H9 (cell line): ENCODE measurements at regions not wholly inside any gene's neighbourhood (a gene's known extent, or its start where the extent isn't known, plus 50 kb on each side); places are given as distances from the start of the nearest gene placed in this dataset.

Experiments
- DNase-seq: peaks from one replicate; pipeline ENCODE4 v3.0.0-alpha.2; 2017
- H2AFZ ChIP-seq: one replicate; pipeline ENCODE4 v1.6.1; 2013; ENCODE audit warnings: mild to moderate bottlenecking, low read length, control low read depth, moderate library complexity
- H2AK5ac ChIP-seq: 2 replicates; pipeline ENCODE4 v1.6.1; 2013; ENCODE audit warnings: low read length, control low read depth, mixed read lengths; ENCODE audit not compliant: insufficient read length
- H2BK120ac ChIP-seq: one replicate; pipeline ENCODE4 v1.6.1; 2013; ENCODE audit warnings: low read depth, mild to moderate bottlenecking, low read length, control low read depth, inconsistent platforms; ENCODE audit not compliant: poor library complexity, severe bottlenecking
- H2BK12ac ChIP-seq: 2 replicates; pipeline ENCODE4 v1.6.1; 2013; ENCODE audit warnings: low read length, control low read depth, mixed read lengths, low read depth; ENCODE audit not compliant: insufficient read length
- H2BK15ac ChIP-seq: 2 replicates; pipeline ENCODE4 v1.6.1; 2013; ENCODE audit warnings: low read depth, low read length, control low read depth
- H2BK20ac ChIP-seq: one replicate; pipeline ENCODE4 v1.6.1; 2013; ENCODE audit warnings: low read depth, mild to moderate bottlenecking, low read length, control low read depth, inconsistent platforms; ENCODE audit not compliant: poor library complexity, severe bottlenecking
- H2BK5ac ChIP-seq: 2 replicates; pipeline ENCODE4 v1.6.1; 2013; ENCODE audit warnings: low read length, control low read depth, mixed read lengths; ENCODE audit not compliant: insufficient read length
- H3K14ac ChIP-seq: 2 replicates; pipeline ENCODE4 v1.6.1; 2013; ENCODE audit warnings: low read length, control low read depth; ENCODE audit not compliant: insufficient read depth
- H3K18ac ChIP-seq: 2 replicates; pipeline ENCODE4 v1.6.1; 2013; ENCODE audit warnings: low read depth, mild to moderate bottlenecking, mixed read lengths, low read length, control low read depth; ENCODE audit not compliant: insufficient read length
- H3K23ac ChIP-seq: 2 replicates; pipeline ENCODE4 v1.6.1; 2013; ENCODE audit warnings: low read length, control low read depth, mixed read lengths, low read depth; ENCODE audit not compliant: insufficient read length
- H3K23me2 ChIP-seq: 2 replicates; pipeline ENCODE4 v1.6.1; 2013; ENCODE audit warnings: low read depth, mild to moderate bottlenecking, mixed read lengths, low read length, control low read depth; ENCODE audit not compliant: insufficient read length, poor library complexity, severe bottlenecking
- H3K27ac ChIP-seq: 2 replicates; pipeline ENCODE4 v1.5.1; 2013; ENCODE audit warnings: low read length, control low read depth, mixed read lengths, low read depth; ENCODE audit not compliant: insufficient read length
- H3K27me3 ChIP-seq: 2 replicates; pipeline ENCODE4 v1.6.1; 2013; ENCODE audit warnings: low read length, control low read depth, inconsistent platforms; ENCODE audit not compliant: insufficient read depth
- H3K4ac ChIP-seq: 2 replicates; pipeline ENCODE4 v1.6.1; 2013; ENCODE audit warnings: low read depth, mild to moderate bottlenecking, control low read depth, inconsistent platforms, low read length, moderate library complexity
- H3K4me1 ChIP-seq: 2 replicates; pipeline ENCODE4 v1.6.1; 2013; ENCODE audit warnings: low read length, control low read depth, inconsistent platforms; ENCODE audit not compliant: insufficient read depth
- H3K4me2 ChIP-seq: 2 replicates; pipeline ENCODE4 v1.6.1; 2013; ENCODE audit warnings: low read length, control low read depth, mixed read lengths; ENCODE audit not compliant: insufficient read length, insufficient read depth
- H3K56ac ChIP-seq: 2 replicates; pipeline ENCODE4 v1.6.1; 2013; ENCODE audit warnings: low read depth, mild to moderate bottlenecking, mixed read lengths, low read length, control low read depth; ENCODE audit not compliant: insufficient read length
- H3K79me1 ChIP-seq: 2 replicates; pipeline ENCODE4 v1.6.1; 2013; ENCODE audit warnings: low read depth, mild to moderate bottlenecking, moderate library complexity, low read length, control low read depth, inconsistent platforms; ENCODE audit not compliant: insufficient read depth, poor library complexity, severe bottlenecking
- H3K79me2 ChIP-seq: 2 replicates; pipeline ENCODE4 v1.6.1; 2013; ENCODE audit warnings: low read length, control low read depth, inconsistent platforms; ENCODE audit not compliant: insufficient read depth
- H3K9ac ChIP-seq: 2 replicates; pipeline ENCODE4 v1.6.1; 2013; ENCODE audit warnings: low read length, control low read depth, mixed read lengths; ENCODE audit not compliant: insufficient read length; ENCODE audit errors: extremely low read depth
- H3K9me3 ChIP-seq: one replicate; pipeline ENCODE4 v1.6.1; 2013; ENCODE audit warnings: low read depth, low read length, inconsistent platforms; ENCODE audit not compliant: control insufficient read depth
- H3T11ph ChIP-seq: one replicate; pipeline ENCODE4 v1.6.1; 2013; ENCODE audit warnings: mild to moderate bottlenecking, low read length, control low read depth, inconsistent platforms
- H4K20me1 ChIP-seq: one replicate; pipeline ENCODE4 v1.6.1; 2013; ENCODE audit not compliant: control insufficient read depth, insufficient read length, insufficient read depth
- H4K5ac ChIP-seq: 2 replicates; pipeline ENCODE4 v1.6.1; 2013; ENCODE audit warnings: low read depth, mild to moderate bottlenecking, mixed read lengths, low read length, control low read depth; ENCODE audit not compliant: insufficient read length
- H4K8ac ChIP-seq: replicated peaks from 2 replicates; pipeline ENCODE4 v1.6.1; 2013; ENCODE audit warnings: low read length, control low read depth, mixed read lengths, low read depth; ENCODE audit not compliant: insufficient read length
- H4K91ac ChIP-seq: 2 replicates; pipeline ENCODE4 v1.6.1; 2013; ENCODE audit warnings: low read depth, mild to moderate bottlenecking, moderate library complexity, mixed read lengths, low read length, control low read depth; ENCODE audit not compliant: insufficient read length
- H3K27ac Mint-ChIP-seq, 3 experiments: 2 replicates in 2 of 3; 3 replicates in 1 of 3; pipeline ENCODE4 v1.8.0; 2020 to 2021; ENCODE audit warnings: mixed read lengths in 3 of 3, mild to moderate bottlenecking in 1 of 3, moderate library complexity in 1 of 3
- H3K27me3 Mint-ChIP-seq: 2 replicates; pipeline ENCODE4 v1.8.0; 2021; ENCODE audit warnings: low read depth, mild to moderate bottlenecking, moderate library complexity, mixed read lengths
- H3K36me3 Mint-ChIP-seq, 3 experiments: 2 replicates in 2 of 3; 3 replicates in 1 of 3; pipeline ENCODE4 v1.8.0; 2020 to 2021; ENCODE audit warnings: low read depth in 3 of 3, mixed read lengths in 3 of 3; ENCODE audit not compliant: insufficient read depth in 1 of 3
- H3K4me1 Mint-ChIP-seq, 2 experiments: 2 replicates each; pipeline ENCODE4 v1.8.0; 2020; ENCODE audit warnings: mixed read lengths in 2 of 2
- H3K4me3 Mint-ChIP-seq, 2 experiments: 2 replicates in 1 of 2; 3 replicates in 1 of 2; pipeline ENCODE4 v1.8.0; 2020 to 2021; ENCODE audit warnings: mild to moderate bottlenecking in 2 of 2, mixed read lengths in 2 of 2, moderate library complexity in 1 of 2
- H3K9me3 Mint-ChIP-seq, 2 experiments: 2 replicates in 1 of 2; 3 replicates in 1 of 2; pipeline ENCODE4 v1.8.0; 2020; ENCODE audit warnings: mild to moderate bottlenecking in 2 of 2, mixed read lengths in 2 of 2, moderate library complexity in 1 of 2
- CTCF ChIP-seq: fragments of 200-600 bp; sonication (generic); conservative IDR thresholded peaks from 3 replicates; pipeline ENCODE4 v1.8.0; 2021; ENCODE audit warnings: antibody characterized with exemption, mild to moderate bottlenecking
- WGBS: extraction: QIAGEN DNeasy Blood & Tissue Kit; methylation state at CpG from one replicate; pipeline ENCODE4 v1.1.7; 2013; ENCODE audit warnings: missing lambda C conversion rate, low lambda C conversion rate, mixed read lengths; ENCODE audit not compliant: insufficient read length; ENCODE audit errors: extremely low coverage; 5-methylcytosine and 5-hydroxymethylcytosine counted together

GRCh38 chr2:188051706-188052105, 240.0 kb upstream of the GULP1 start:
- no peak overlapping the region for H3K27ac ChIP-seq
- H3K9ac ChIP-seq = no peak overlapping the region
- no peak overlapping the region for H3K56ac ChIP-seq
- Mint-ChIP-seq H3K4me1 (peaks cover 35 to 38% of the 10 kb centered on the region in 2 experiments), H3K9me3 (no peaks in the 10 kb centered on the region), H3K27ac (no peak overlapping the region), H3K4me3 (no peak overlapping the region), H3K27me3 (no peaks in the 10 kb centered on the region), H3K36me3 (no peaks in the 10 kb centered on the region; a peak in 2 of 7 replicates)
- DNase-seq = no peak
- H3T11ph ChIP-seq = no peak overlapping the region
- H3K79me2 ChIP-seq = no peaks in the 10 kb centered on the region
- H3K4ac ChIP-seq = no peak overlapping the region
- H2BK120ac ChIP-seq = no peak overlapping the region
- no peak overlapping the region for H2BK5ac ChIP-seq
- no peaks in the 10 kb centered on the region for H3K27me3 ChIP-seq
- no peak overlapping the region for H2AFZ ChIP-seq
- H4K8ac ChIP-seq = no peak overlapping the region
- H4K5ac ChIP-seq = no peak overlapping the region
- no peak overlapping the region for H2BK15ac ChIP-seq
- H3K4me1 ChIP-seq = no peaks in the 10 kb centered on the region; the same call in none of the 2 replicates
- H3K23me2 ChIP-seq = no peaks in the 10 kb centered on the region
- no peak overlapping the region for H2AK5ac ChIP-seq
- H3K4me2 ChIP-seq = no peak overlapping the region
- no peak overlapping the region for H2BK12ac ChIP-seq
- H2BK20ac ChIP-seq = no peak overlapping the region
- no peak overlapping the region for H4K91ac ChIP-seq
- H3K9me3 ChIP-seq = no peaks in the 10 kb centered on the region
- H3K18ac ChIP-seq = no peak overlapping the region
- no CpG with 5 or more reads among the region's 1 CpG for WGBS
- no peaks in the 10 kb centered on the region for H3K79me1 ChIP-seq
- no peaks in the 10 kb centered on the region for H4K20me1 ChIP-seq
- TF ChIP-seq CTCF = no peak
- no peak overlapping the region for H3K14ac ChIP-seq
- H3K23ac ChIP-seq = no peak overlapping the region
